SJSA1 (cell line): ENCODE measurements at regions not wholly inside any gene's neighbourhood (a gene's known extent, or its start where the extent isn't known, plus 50 kb on each side); places are given as distances from the start of the nearest gene placed in this dataset.
A peak's percentile ranks its signal among the peaks of the same experiment; 100 is the strongest.

ENCODE experiments used
- DNase-seq, 2 experiments: peaks; one replicate each; pipeline ENCODE4 v3.0.0-alpha.2; 2015 to 2020; ENCODE audit warnings: low spot score in 2 of 2, low read depth in 1 of 2
- H3K27ac ChIP-seq: fragments of 250-450 bp; sonication (Bioruptor Pico); 2 replicates; pipeline ENCODE4 v1.5.1; 2020; ENCODE audit warnings: mild to moderate bottlenecking, moderate library complexity
- H3K27me3 ChIP-seq: fragments of 250-450 bp; sonication (Bioruptor Pico); replicated peaks from 2 replicates; pipeline ENCODE4 v1.5.1; 2020; ENCODE audit warnings: mild to moderate bottlenecking, moderate library complexity
- H3K36me3 ChIP-seq: fragments of 250-450 bp; sonication (Bioruptor Pico); 2 replicates; pipeline ENCODE4 v1.5.1; 2020; ENCODE audit warnings: mild to moderate bottlenecking
- H3K4me1 ChIP-seq: fragments of 250-450 bp; sonication (Bioruptor Pico); replicated peaks from 2 replicates; pipeline ENCODE4 v1.6.1; 2021; ENCODE audit warnings: mild to moderate bottlenecking
- H3K4me3 ChIP-seq: fragments of 250-450 bp; sonication (Bioruptor Pico); 2 replicates; pipeline ENCODE4 v1.5.1; 2020; ENCODE audit warnings: mild to moderate bottlenecking
- H3K9me3 ChIP-seq: fragments of 250-450 bp; sonication (Bioruptor Pico); replicated peaks from 2 replicates; pipeline ENCODE4 v1.5.1; 2020; ENCODE audit warnings: mild to moderate bottlenecking

GRCh38 chr3:154779571-154779970 is 300.5 kb upstream of the MME start:
- Histone ChIP-seq H3K36me3 (no peaks in the 10 kb centered on the region), H3K27me3 (no peaks in the 10 kb centered on the region), H3K27ac (no peak overlapping the region), H3K4me3 (no peak overlapping the region), H3K9me3 (no peaks in the 10 kb centered on the region; the same call in 1 of the 2 replicates), H3K4me1 (no peaks in the 10 kb centered on the region)
- no peak for DNase-seq

DNA sequence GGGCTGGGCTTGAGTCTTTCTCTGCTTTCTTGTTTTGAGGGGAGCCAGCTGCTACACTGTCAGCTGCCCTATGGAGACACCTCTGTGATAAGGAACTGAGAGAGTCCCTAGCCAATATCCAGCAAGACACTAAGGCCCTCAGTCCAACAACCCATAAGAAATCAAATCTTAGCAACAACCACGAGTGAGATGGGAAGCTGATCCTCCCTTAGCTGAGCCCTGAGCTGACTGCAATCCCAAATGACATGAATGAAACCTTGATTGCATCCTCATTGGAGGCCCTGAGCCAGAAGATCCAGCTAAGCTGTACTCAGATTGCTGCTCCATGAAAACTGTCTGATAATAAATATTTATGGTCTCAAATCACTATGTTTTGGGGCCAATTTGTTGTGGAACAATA is 302.1 kb upstream of the MME start:
- Histone ChIP-seq H3K4me1 (no peaks in the 10 kb centered on the region), H3K27me3 (no peaks in the 10 kb centered on the region), H3K27ac (no peak overlapping the region), H3K36me3 (no peaks in the 10 kb centered on the region), H3K4me3 (no peak overlapping the region), H3K9me3 (no peaks in the 10 kb centered on the region; the same call in 1 of the 2 replicates)
- DNase-seq, result no peak

- Histone ChIP-seq H3K9me3 (no peaks in the 10 kb centered on the region; the same call in 1 of the 2 replicates), H3K4me1 (no peaks in the 10 kb centered on the region), H3K4me3 (no peak overlapping the region), H3K27ac (no peak overlapping the region), H3K36me3 (no peaks in the 10 kb centered on the region), H3K27me3 (no peaks in the 10 kb centered on the region)
- DNase-seq, result no peak
Observed at GRCh38 chr3:154776549-154777225, 303.4 kb upstream of the MME start.

DNA sequence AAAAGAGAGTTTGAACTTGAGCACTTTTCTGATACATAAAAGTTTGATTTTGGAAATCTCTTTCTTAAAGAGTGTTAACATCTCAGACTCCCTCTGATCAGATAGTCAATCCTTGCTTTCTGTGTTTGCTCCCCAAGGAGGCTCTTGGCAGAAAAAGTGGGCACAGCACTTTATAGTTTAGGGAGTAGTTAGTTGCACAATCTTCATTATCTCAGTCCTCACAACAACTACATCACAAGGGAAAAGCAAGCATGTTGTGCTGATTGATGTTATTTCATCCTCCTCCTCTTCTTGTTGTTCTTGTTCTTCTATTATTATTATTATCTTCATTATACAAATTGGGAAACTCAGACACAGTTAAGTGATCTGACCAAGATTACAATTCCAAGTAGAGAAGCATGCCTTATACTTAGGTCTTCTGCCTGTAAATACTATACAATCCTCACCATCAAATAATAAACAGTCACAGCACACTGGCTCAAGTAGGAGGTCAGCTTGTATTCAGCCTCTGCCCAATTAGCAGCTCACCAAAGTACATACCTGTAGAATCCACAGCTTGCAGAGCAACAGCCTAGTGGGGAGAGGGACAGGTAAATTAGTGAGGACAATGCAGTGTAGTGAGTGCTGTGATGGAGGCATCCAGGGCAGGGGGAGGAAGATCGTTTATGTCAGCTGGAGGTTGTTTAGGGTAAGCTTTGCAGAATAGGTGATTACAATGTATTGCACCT is 304.1 kb upstream of the MME start:
- DNase-seq, result no peak
- Histone ChIP-seq H3K36me3 (no peaks in the 10 kb centered on the region), H3K27me3 (no peaks in the 10 kb centered on the region), H3K27ac (no peak overlapping the region), H3K9me3 (no peaks in the 10 kb centered on the region; the same call in 1 of the 2 replicates), H3K4me3 (no peak overlapping the region), H3K4me1 (no peaks in the 10 kb centered on the region)

GRCh38 chr3:154766765-154767503 is 313.2 kb upstream of the MME start:
- Histone ChIP-seq H3K4me1 (no peaks in the 10 kb centered on the region), H3K27me3 (no peaks in the 10 kb centered on the region), H3K4me3 (no peak overlapping the region), H3K36me3 (no peaks in the 10 kb centered on the region), H3K9me3 (no peaks in the 10 kb centered on the region), H3K27ac (no peak overlapping the region)
- no peak for DNase-seq

DNA sequence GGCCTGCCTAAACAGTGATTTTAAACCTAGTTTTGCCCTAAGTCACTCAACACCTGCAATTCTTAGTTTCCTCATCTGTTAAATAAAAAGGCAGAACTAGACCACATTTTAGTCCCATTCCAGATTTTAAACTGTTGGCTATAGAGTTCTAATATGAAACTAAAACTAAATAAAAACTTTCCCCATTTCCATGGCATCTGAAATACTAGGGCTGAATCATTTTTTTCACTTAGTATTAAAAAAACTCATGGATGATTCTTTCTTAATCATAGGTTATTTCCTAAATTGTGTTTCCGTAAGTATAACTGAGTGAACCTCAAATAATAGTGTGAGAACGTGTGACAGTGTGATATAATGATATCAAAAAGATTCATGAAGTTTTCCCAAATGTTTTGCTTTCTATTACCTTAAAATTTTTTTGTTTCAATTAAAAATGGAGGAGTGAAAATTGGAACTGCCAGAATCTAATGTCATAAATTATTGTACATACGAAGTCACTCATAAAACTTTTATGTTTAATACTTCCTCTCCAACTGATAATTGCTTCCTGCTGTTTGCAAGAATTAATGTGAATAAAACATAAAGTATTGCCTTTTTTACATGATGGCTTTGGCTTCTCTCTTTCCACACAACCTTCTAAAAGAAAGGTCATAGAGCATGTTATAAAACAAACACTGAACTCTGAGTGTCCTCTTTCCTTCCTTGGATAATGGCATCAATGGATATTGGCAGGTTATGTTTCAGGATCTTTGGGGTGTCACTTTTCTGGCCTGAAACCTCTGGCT is 315.1 kb upstream of the MME start:
- Histone ChIP-seq H3K4me3 (no peak overlapping the region), H3K27me3 (no peaks in the 10 kb centered on the region), H3K9me3 (no peaks in the 10 kb centered on the region), H3K36me3 (no peaks in the 10 kb centered on the region), H3K4me1 (no peaks in the 10 kb centered on the region), H3K27ac (no peak overlapping the region)
- DNase-seq, result no peak

GRCh38 chr3:154762486-154762885 is 317.6 kb upstream of the MME start:
- H3K4me1 ChIP-seq, result no peaks in the 10 kb centered on the region
- H3K4me3 ChIP-seq, result no peak overlapping the region
- no peak for DNase-seq
- no peak overlapping the region for H3K27ac ChIP-seq
- H3K9me3 ChIP-seq, result no peaks in the 10 kb centered on the region
- H3K36me3 ChIP-seq, result no peaks in the 10 kb centered on the region
- no peaks in the 10 kb centered on the region for H3K27me3 ChIP-seq

GRCh38 chr3:154759966-154760365 is 320.2 kb upstream of the MME start:
- DNase-seq, result no peak
- H3K36me3 ChIP-seq, result no peaks in the 10 kb centered on the region
- no peaks in the 10 kb centered on the region for H3K27me3 ChIP-seq
- H3K4me3 ChIP-seq, result no peak overlapping the region
- H3K4me1 ChIP-seq, result no peaks in the 10 kb centered on the region
- H3K9me3 ChIP-seq, result no peaks in the 10 kb centered on the region
- H3K27ac ChIP-seq, result no peak overlapping the region

DNA sequence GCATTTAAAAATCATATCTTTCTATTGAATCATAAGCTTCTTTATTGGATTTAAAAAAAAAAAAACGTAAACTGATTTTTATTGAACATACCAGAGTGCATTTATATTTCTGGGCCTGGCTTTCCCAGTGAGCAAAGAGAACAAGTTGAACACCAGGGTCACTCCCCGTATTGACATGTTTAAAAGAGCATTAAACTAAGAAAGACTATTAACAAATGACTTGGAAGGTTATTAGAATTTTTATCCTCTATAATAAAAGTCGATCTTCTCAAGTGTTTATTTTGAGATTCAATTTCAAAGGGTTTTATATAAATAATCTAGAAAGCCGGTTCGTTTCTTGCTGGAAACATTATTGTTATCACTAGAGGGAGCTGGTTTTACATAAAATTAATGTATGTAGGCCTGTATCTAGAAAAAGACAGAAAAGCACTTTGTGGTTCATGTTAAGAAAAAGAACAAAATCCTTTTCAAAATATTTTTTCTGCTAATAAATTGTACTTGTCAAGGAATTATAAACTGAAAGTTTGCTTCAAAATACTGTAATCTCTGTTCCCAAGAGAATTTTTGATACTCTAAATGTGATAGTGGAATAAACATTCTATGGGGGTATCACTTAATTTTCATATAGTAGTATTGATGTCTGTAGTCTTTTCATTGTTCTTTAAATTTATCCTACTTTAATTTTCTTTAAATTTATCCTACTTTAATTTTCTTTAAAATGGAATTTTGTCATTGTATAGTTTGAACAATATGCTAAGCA is 321.8 kb upstream of the MME start:
- no peaks in the 10 kb centered on the region for H3K36me3 ChIP-seq
- no peaks in the 10 kb centered on the region for H3K9me3 ChIP-seq
- no peaks in the 10 kb centered on the region for H3K4me1 ChIP-seq
- no peaks in the 10 kb centered on the region for H3K27me3 ChIP-seq
- no peak overlapping the region for H3K27ac ChIP-seq
- DNase-seq, result peak in 1 of 2 experiments; percentile 28
- H3K4me3 ChIP-seq, result no peak overlapping the region

DNA sequence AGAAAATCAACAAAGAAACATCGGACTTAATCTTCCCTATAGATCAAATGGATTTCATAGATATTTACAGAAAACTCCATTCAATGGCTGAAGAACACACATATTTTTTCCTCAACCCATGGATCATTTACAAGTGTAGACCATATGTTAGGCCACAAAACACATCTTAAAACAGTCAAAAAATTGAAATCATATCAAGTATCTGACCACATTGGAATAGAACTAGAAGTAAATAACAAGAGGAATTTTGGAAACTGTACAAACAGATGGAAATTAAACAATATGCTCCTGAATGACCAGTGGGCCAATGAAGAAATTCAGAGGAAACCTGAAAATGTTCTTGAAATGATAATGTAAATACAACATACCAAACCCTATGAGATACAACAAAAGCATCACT is 323.1 kb upstream of the GPR149 start:
- Histone ChIP-seq H3K9me3 (no peaks in the 10 kb centered on the region), H3K36me3 (no peaks in the 10 kb centered on the region), H3K4me3 (no peak overlapping the region), H3K27ac (no peak overlapping the region), H3K27me3 (no peaks in the 10 kb centered on the region), H3K4me1 (no peaks in the 10 kb centered on the region)
- DNase-seq, result no peak

DNA sequence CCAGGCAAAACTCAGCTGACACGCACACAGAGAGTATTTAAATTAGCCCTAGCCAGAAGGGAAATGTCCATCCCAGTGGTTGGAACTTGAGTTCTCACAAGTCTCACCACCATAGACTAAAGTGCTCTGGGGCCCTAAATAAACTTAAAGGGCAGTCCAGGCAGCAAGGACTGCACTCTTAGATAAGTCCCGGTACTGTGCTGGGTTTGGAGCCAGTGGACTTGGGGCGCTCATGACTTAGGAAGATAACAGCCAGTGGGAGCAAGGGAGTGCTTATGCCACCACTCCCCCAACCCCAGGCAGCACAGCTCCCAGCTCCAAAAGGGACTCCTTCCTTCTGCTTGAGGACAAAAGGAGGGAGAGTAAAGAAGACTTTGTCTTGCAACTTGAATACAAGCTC is 319.5 kb upstream of the GPR149 start:
- H3K4me3 ChIP-seq, result no peak overlapping the region
- no peaks in the 10 kb centered on the region for H3K9me3 ChIP-seq
- no peak overlapping the region for H3K27ac ChIP-seq
- no peaks in the 10 kb centered on the region for H3K36me3 ChIP-seq
- H3K27me3 ChIP-seq, result no peaks in the 10 kb centered on the region
- DNase-seq, result no peak
- H3K4me1 ChIP-seq, result no peaks in the 10 kb centered on the region

DNA sequence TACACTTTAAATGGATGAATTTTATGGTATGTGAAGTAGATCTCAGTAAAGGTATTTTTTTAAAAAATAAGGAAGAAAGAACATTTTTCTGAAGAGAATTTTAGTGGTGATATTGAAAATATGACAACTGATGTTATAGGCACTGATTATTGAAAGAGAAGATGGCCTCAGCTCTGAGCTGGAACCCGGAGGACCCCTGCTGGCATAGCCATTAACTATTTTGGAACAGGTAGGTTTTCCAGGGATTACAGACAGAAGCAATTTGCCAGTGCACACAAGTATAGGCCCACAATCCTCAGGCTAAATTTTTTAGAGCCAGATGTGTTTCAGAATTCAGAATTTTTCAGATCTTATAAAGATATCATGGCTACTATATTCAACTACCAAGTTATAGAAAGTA is 315.9 kb upstream of the GPR149 start:
- no peak for DNase-seq
- Histone ChIP-seq H3K4me1 (no peaks in the 10 kb centered on the region), H3K9me3 (no peaks in the 10 kb centered on the region), H3K27ac (no peak overlapping the region), H3K36me3 (no peaks in the 10 kb centered on the region), H3K4me3 (no peak overlapping the region), H3K27me3 (no peaks in the 10 kb centered on the region)

- H3K27me3 ChIP-seq, result no peaks in the 10 kb centered on the region
- no peaks in the 10 kb centered on the region for H3K9me3 ChIP-seq
- no peak for DNase-seq
- H3K4me1 ChIP-seq, result no peaks in the 10 kb centered on the region
- no peak overlapping the region for H3K27ac ChIP-seq
- no peak overlapping the region for H3K4me3 ChIP-seq
- no peaks in the 10 kb centered on the region for H3K36me3 ChIP-seq
Observed at GRCh38 chr3:154745122-154745521, 315.1 kb upstream of the GPR149 start.
